GM23338 (cell line): ENCODE measurements at regions not wholly inside any gene's neighbourhood (a gene's known extent, or its start where the extent isn't known, plus 50 kb on each side); places are given as distances from the start of the nearest gene placed in this dataset.

Source experiments
- ATAC-seq: fragments of 200-7000 bp; cut with Tn5 transposase; 3 replicates; pipeline ENCODE4 v1.9.1; 2020
- DNase-seq: peaks from one replicate; pipeline ENCODE4 v3.0.0-alpha.2; 2015; ENCODE audit warnings: low spot score
- H2AFZ ChIP-seq: fragments of 200-600 bp; sonication (generic); 2 replicates; pipeline ENCODE4 v1.8.0; 2016; ENCODE audit warnings: antibody characterized with exemption, mild to moderate bottlenecking, moderate library complexity
- H3F3A ChIP-seq: fragments of 200-600 bp; sonication (generic); replicated peaks from 2 replicates; pipeline ENCODE4 v1.8.0; 2017; ENCODE audit warnings: antibody characterized with exemption, mixed run types, low read depth
- H3K27ac ChIP-seq: fragments of 200-600 bp; sonication (generic); 2 replicates; pipeline ENCODE4 v1.6.1; 2016; ENCODE audit warnings: low read depth
- H3K27me3 ChIP-seq: fragments of 200-600 bp; sonication (generic); 2 replicates; pipeline ENCODE4 v1.8.0; 2016; ENCODE audit warnings: mild to moderate bottlenecking, mixed run types, moderate library complexity; ENCODE audit not compliant: insufficient read depth
- H3K36me3 ChIP-seq: fragments of 200-600 bp; sonication (generic); 2 replicates; pipeline ENCODE4 v1.8.0; 2016; ENCODE audit warnings: mild to moderate bottlenecking; ENCODE audit not compliant: insufficient read depth
- H3K4me1 ChIP-seq: fragments of 200-600 bp; sonication (generic); 2 replicates; pipeline ENCODE4 v1.8.0; 2016; ENCODE audit warnings: mild to moderate bottlenecking, moderate library complexity; ENCODE audit not compliant: insufficient read depth
- H3K4me2 ChIP-seq: fragments of 200-600 bp; sonication (generic); 2 replicates; pipeline ENCODE4 v1.7.1; 2017; ENCODE audit warnings: mixed run types
- H3K4me3 ChIP-seq: fragments of 200-600 bp; sonication (generic); 2 replicates; pipeline ENCODE4 v1.6.1; 2016; ENCODE audit warnings: mixed run types
- H3K79me2 ChIP-seq: fragments of 200-600 bp; sonication (generic); replicated peaks from 2 replicates; pipeline ENCODE4 v1.8.0; 2017; ENCODE audit warnings: mild to moderate bottlenecking; ENCODE audit not compliant: insufficient read depth
- H3K9me2 ChIP-seq: fragments of 200-600 bp; sonication (generic); 2 replicates; pipeline ENCODE4 v1.8.0; 2017; ENCODE audit not compliant: insufficient read depth
- H4K20me1 ChIP-seq: fragments of 200-600 bp; sonication (generic); replicated peaks from 2 replicates; pipeline ENCODE4 v1.8.0; 2017; ENCODE audit warnings: mild to moderate bottlenecking; ENCODE audit not compliant: insufficient read depth
- H3K27ac Mint-ChIP-seq: 2 replicates; pipeline ENCODE4 v1.8.0; 2020; ENCODE audit warnings: inconsistent platforms, mild to moderate bottlenecking, moderate library complexity, mixed read lengths
- H3K27me3 Mint-ChIP-seq: 3 replicates; pipeline ENCODE4 v1.8.0; 2022; ENCODE audit warnings: low read depth, mild to moderate bottlenecking, moderate library complexity, mixed read lengths, inconsistent platforms; ENCODE audit not compliant: insufficient read depth, poor library complexity
- H3K36me3 Mint-ChIP-seq: 3 replicates; pipeline ENCODE4 v1.8.0; 2021; ENCODE audit warnings: low read depth, mild to moderate bottlenecking, inconsistent platforms, moderate library complexity, mixed read lengths
- H3K4me1 Mint-ChIP-seq: 3 replicates; pipeline ENCODE4 v1.8.0; 2020; ENCODE audit warnings: mild to moderate bottlenecking, inconsistent platforms, mixed read lengths
- H3K4me3 Mint-ChIP-seq: 3 replicates; pipeline ENCODE4 v1.8.0; 2021; ENCODE audit warnings: moderate library complexity, mild to moderate bottlenecking, inconsistent platforms, mixed read lengths
- H3K9me3 Mint-ChIP-seq: 3 replicates; pipeline ENCODE4 v1.8.0; 2020; ENCODE audit warnings: moderate library complexity, mild to moderate bottlenecking, inconsistent platforms, mixed read lengths
- CTCF ChIP-seq, 2 experiments: fragments of 200-600 bp in 1 of 2; sonication (generic) in 1 of 2; conservative IDR thresholded peaks; 2 replicates each; pipeline versions ENCODE4 v1.5.1 to v1.6.1; 2016 to 2017; ENCODE audit warnings: antibody characterized with exemption in 2 of 2, low read depth in 2 of 2, mild to moderate bottlenecking in 2 of 2, moderate library complexity in 1 of 2
- EZH2 ChIP-seq: fragments of 200-600 bp; sonication (generic); IDR thresholded peaks from one replicate; pipeline ENCODE4 v1.8.0; 2017; ENCODE audit warnings: antibody characterized with exemption, mild to moderate bottlenecking, low read depth; ENCODE audit not compliant: unreplicated experiment
- EZH2phosphoT487 ChIP-seq: fragments of 200-600 bp; sonication (generic); IDR thresholded peaks from one replicate; pipeline ENCODE4 v1.8.1; 2018; ENCODE audit warnings: antibody characterized with exemption; ENCODE audit not compliant: unreplicated experiment
- JUNB ChIP-seq: IDR thresholded peaks from one replicate; pipeline ENCODE4 v1.6.1; 2016; ENCODE audit warnings: antibody characterized with exemption; ENCODE audit not compliant: unreplicated experiment
- NANOG ChIP-seq: IDR thresholded peaks from 2 replicates; pipeline ENCODE4 v1.6.1; 2016; ENCODE audit warnings: antibody characterized with exemption, borderline replicate concordance
- POLR2AphosphoS5 ChIP-seq: IDR thresholded peaks from 2 replicates; pipeline ENCODE4 v1.6.1; 2016; ENCODE audit warnings: antibody characterized with exemption, low read depth
- REST ChIP-seq: IDR thresholded peaks from one replicate; pipeline ENCODE4 v1.6.1; 2018; ENCODE audit warnings: antibody characterized with exemption; ENCODE audit not compliant: unreplicated experiment
- STAT1 ChIP-seq: IDR thresholded peaks from one replicate; pipeline ENCODE4 v1.6.1; 2016; ENCODE audit warnings: antibody characterized with exemption; ENCODE audit not compliant: unreplicated experiment
- ZNF114 ChIP-seq: fragments of 250-450 bp; sonication (Bioruptor Pico); IDR thresholded peaks from 2 replicates; pipeline ENCODE4 v1.5.0; 2020; ENCODE audit warnings: mild to moderate bottlenecking, moderate library complexity
- ZNF331 ChIP-seq: fragments of 250-450 bp; sonication (Bioruptor Pico); IDR thresholded peaks from 2 replicates; pipeline ENCODE4 v1.5.0; 2020; ENCODE audit warnings: low read depth, mild to moderate bottlenecking, moderate library complexity
- TF ChIP-seq, protein P1 (sequence below): IDR thresholded peaks from 2 replicates; pipeline ENCODE4 v1.6.1; 2016; ENCODE audit warnings: antibody characterized with exemption

- peaks cover 9% of the 10 kb centered on the region for H3K27me3 Mint-ChIP-seq
- no peaks in the 10 kb centered on the region for H3K36me3 Mint-ChIP-seq
- Histone ChIP-seq H3K4me3 (no peak overlapping the region), H3K79me2 (no peaks in the 10 kb centered on the region), H3K27ac (no peak overlapping the region), H3K4me2 (no peak overlapping the region), H3K27me3 (no peaks in the 10 kb centered on the region), H3K4me1 (no peaks in the 10 kb centered on the region), H3K9me2 (peaks cover 7% of the 10 kb centered on the region; the same call in 1 of the 2 replicates), H2AFZ (no peak overlapping the region), H4K20me1 (no peaks in the 10 kb centered on the region), H3F3A (no peaks in the 10 kb centered on the region), H3K36me3 (no peaks in the 10 kb centered on the region)
- DNase-seq, result no peak
- no peaks in the 10 kb centered on the region for H3K4me1 Mint-ChIP-seq
- TF ChIP-seq STAT1 (no peak), JUNB (no peak), REST (no peak), EZH2 (no peak)
- H3K9me3 Mint-ChIP-seq, result no peaks in the 10 kb centered on the region; the same call in 2 of the 3 replicates
- H3K27ac Mint-ChIP-seq, result no peak overlapping the region
- no peak overlapping the region for H3K4me3 Mint-ChIP-seq
- ATAC-seq, result no peak
These were observed 204.7 kb upstream of the ZNF32 start for GRCh38 chr10:43853369-43853768.

DNA sequence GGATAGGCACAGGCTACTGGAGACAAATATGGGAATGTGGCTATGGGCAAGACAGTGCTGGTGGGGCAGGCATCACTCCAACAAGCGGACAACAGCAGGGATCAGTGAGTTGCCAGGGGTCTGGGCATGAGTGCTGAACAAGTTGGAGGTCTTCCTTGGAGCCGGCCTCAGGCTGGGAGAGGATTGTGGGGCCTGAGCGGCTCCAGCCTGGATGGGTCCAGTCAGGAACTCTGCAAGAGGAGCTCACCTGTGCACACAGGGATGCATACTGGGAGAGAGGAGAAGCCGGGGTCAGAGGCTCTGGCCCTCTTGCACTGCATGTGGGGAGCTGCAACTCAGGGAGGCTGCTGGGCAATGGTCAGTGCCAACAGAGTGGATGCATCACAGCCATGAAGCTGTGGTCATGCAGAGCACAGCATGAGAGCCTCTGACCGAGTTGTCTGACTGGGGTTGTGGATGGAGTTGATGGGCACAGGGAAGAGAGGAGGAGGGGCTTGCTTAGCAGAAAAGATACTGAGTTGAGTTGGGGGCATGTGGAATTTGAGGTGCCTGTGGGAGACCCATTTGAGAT lies 204.0 kb upstream of the ZNF32 start:
- Histone ChIP-seq H3K4me3 (no peak overlapping the region), H3K9me2 (peaks cover 7% of the 10 kb centered on the region; the same call in 1 of the 2 replicates), H4K20me1 (no peaks in the 10 kb centered on the region), H3K79me2 (no peaks in the 10 kb centered on the region), H3K27me3 (no peaks in the 10 kb centered on the region), H3K36me3 (no peaks in the 10 kb centered on the region), H3K4me1 (no peaks in the 10 kb centered on the region), H3K4me2 (no peak overlapping the region), H3F3A (no peaks in the 10 kb centered on the region), H3K27ac (no peak overlapping the region), H2AFZ (no peak overlapping the region)
- ATAC-seq (no peak), DNase-seq (no peak)
- Mint-ChIP-seq H3K27ac (no peak overlapping the region), H3K4me1 (no peaks in the 10 kb centered on the region), H3K9me3 (no peaks in the 10 kb centered on the region; the same call in 2 of the 3 replicates), H3K36me3 (no peaks in the 10 kb centered on the region), H3K4me3 (no peak overlapping the region), H3K27me3 (peaks cover 11% of the 10 kb centered on the region)
- TF ChIP-seq NANOG, result no peak
- TF ChIP-seq POLR2AphosphoS5, result no peak
- TF ChIP-seq JUNB, result no peak
- TF ChIP-seq, protein P1, sequence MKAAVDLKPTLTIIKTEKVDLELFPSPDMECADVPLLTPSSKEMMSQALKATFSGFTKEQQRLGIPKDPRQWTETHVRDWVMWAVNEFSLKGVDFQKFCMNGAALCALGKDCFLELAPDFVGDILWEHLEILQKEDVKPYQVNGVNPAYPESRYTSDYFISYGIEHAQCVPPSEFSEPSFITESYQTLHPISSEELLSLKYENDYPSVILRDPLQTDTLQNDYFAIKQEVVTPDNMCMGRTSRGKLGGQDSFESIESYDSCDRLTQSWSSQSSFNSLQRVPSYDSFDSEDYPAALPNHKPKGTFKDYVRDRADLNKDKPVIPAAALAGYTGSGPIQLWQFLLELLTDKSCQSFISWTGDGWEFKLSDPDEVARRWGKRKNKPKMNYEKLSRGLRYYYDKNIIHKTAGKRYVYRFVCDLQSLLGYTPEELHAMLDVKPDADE, result no peak
- TF ChIP-seq STAT1, result no peak
- TF ChIP-seq EZH2phosphoT487, result no peak
- TF ChIP-seq REST, result no peak
- no peak for TF ChIP-seq ZNF331 (CRISPR knock-in tag)
- TF ChIP-seq ZNF114 (CRISPR knock-in tag), result no peak
- TF ChIP-seq CTCF (conservative IDR thresholded peaks at IDR 0.05; ENCODE audit: low read depth in 2 of 2), result no peak
